SK-N-MC (cell line): ENCODE measurements at regions not wholly inside any gene's neighbourhood (a gene's known extent, or its start where the extent isn't known, plus 50 kb on each side); places are given as distances from the start of the nearest gene placed in this dataset.

Experiments
- EZH2 ChIP-seq: fragments of 200-600 bp; sonication (generic); IDR thresholded peaks from one replicate; pipeline ENCODE4 v1.6.1; 2017; ENCODE audit warnings: antibody characterized with exemption
- POLR2AphosphoS5 ChIP-seq: IDR thresholded peaks from 2 replicates; pipeline ENCODE4 v1.6.1; 2012; ENCODE audit warnings: mild to moderate bottlenecking, low read depth, low read length, borderline replicate concordance

- TF ChIP-seq POLR2AphosphoS5 (no peak), EZH2 (no peak)
Observed at GRCh38 chr18:30639361-30639760, 403.2 kb downstream of the DSC3 start.
